ENCODE measurements at regions not wholly inside any gene's neighbourhood (a gene's known extent, or its start where the extent isn't known, plus 50 kb on each side); places are given as distances from the start of the nearest gene placed in this dataset.

- DNase-seq (ENCODE audit: low spot score) = no peak
These were observed 119.6 kb downstream of the MTX2 start for GRCh38 chr2:176388861-176389260.

DNA sequence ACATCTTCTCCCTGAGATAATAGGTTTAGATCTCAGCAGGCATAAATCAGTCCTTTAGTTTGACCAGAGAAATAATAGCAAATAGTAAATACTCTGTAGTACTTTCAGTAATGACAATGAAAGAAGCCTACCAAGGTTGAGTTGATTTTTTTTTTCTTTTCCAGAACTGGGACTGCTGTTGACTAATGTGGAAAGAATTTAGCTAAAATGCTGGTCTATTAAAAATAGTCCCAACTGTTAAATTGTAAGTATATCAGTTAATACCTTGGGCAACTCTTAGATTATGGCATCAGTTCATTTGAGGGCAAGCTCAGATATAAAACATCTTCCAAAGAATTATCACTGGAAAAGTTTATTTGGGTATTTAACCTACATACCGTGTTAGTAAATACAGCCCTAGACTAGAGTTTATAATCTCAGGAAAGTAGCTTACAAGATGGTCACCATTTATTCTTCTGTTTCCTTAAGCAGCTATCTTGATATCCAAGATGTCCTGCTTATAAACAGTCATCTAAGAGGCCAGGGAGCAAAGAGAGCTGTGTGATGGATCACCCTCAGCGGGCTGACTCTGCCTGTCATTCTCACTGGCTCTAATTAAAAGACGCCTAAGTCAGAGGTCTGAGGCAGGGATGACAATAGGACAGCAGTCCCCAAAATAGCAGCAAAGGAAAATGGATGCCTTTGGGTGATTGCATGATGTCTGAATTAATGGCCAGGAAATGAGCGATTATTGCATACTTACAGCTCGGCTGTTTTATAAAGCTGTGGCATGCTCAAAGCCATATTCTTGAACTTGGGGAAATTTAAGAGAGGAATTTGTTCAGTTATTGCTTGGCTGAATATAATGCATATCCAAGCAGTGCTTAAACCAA lies 121.3 kb downstream of the MTX2 start:
- DNase-seq (ENCODE audit: low spot score) = no peak

- DNase-seq (ENCODE audit: low spot score) = no peak
These were observed 121.8 kb downstream of the MTX2 start for GRCh38 chr2:176391148-176391419.

DNA sequence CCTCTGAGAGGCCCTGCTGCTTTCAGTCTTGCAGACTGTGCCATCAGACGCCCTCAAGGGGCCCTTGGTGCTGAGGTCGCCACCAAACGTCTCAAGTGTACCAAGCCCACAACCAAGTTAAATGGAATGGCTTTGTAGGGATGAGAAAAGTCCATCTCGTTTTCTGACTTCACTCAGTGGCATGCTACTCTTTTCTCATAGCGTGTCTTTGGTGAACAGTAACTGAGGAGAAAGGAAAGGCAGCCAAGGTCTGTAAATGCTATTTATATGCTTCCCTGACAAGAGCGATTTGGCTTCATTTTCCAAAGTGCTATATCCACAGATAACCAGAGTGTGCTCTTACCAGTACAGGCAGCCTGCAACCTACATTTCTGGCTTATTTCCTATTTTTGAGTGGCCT lies 123.0 kb downstream of the MTX2 start:
- DNase-seq (ENCODE audit: low spot score) = no peak

GRCh38 chr2:176392744-176393414 lies 123.6 kb downstream of the MTX2 start:
- DNase-seq (ENCODE audit: low spot score) = no peak

GRCh38 chr2:176395273-176395854 lies 126.1 kb downstream of the MTX2 start:
- peak; percentile 46 for DNase-seq (ENCODE audit: low spot score)

DNA sequence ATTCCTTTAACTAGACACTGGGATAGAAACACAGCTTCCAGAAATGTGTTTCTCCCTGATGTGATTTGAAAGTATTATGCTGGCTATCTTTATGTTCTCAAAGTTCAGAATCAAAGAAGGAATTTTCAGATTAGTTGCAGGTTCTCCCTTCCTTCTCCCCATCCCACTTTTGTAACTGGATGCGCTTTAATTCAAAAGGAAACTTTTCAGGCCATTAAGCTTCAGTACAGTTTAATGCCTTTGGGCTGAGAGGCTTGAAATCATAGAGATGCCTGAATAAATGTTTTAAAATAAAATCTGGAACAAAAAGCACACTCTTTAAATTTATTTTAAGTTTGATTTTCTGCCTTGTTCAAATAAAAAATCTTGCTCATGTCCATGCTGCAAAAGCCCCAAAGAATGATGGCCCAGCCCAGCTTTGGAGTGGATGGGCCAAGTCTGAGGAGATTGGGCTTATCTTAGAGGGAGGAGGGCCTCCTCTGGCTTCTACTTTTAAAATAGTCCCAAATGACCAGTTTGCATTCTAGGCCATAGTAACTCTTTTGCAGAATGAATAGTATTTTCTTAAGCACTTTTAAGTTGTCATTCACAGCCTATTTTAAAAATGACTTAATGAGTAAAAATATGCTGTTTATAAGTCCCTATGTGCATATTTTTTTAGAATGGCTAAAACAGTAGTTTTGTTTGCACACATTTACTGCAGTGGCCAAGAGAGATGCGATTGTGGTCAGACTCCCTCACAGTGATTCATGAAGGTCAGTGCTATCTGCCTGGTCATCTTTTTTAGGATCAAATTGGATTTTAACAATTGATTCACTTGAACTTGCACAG lies 129.2 kb downstream of the MTX2 start:
- no peak for DNase-seq (ENCODE audit: low spot score)

- DNase-seq (ENCODE audit: low spot score) = no peak
These were observed 129.9 kb downstream of the MTX2 start for GRCh38 chr2:176399074-176399598.

GRCh38 chr2:176405477-176405876 lies 136.2 kb downstream of the MTX2 start:
- no peak for DNase-seq (ENCODE audit: low spot score)

DNA sequence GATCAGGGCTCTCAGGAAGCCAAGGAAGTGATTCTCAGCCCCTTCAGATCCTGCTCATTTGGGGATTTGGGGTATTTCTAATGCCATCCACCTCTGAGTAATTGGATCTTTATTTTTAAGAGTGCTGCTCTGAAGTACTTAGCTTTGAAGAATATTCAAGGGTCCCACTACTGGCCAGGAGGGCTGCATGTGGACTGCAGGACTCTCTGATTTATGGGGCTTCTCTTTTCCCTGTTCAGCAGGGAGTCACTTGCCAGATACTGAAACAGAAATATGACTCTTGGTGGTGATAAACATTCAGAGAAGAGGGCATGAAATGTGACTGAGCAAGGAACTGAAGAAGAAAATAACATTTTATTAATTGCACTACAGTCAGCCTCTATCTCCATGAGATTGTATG lies 138.5 kb downstream of the MTX2 start:
- no peak for DNase-seq (ENCODE audit: low spot score)

- DNase-seq (ENCODE audit: low spot score) = no peak
These were observed 140.4 kb downstream of the MTX2 start for GRCh38 chr2:176409671-176410070.

- DNase-seq (ENCODE audit: low spot score) = no peak
These were observed 142.9 kb downstream of the MTX2 start for GRCh38 chr2:176412136-176412535.

DNA sequence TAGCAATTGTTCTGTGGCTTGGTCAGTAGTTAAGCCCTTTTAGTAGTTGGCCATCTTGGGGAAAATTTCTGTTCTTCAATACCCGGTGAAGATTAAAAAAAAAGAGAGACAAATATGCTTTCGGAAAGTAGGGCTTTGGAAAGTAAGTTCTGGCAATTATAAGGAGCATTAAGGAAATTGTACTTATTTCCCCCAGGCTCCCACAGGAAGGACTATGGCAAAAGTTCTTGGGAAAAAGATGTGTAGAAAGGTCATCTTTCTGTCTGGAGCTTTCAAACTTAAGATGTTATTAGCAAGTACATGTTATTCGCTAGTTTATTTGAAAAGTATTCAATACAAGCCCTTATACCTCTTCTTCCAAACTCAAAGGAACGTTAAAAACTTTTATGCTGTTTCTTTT lies 144.5 kb downstream of the MTX2 start:
- DNase-seq (ENCODE audit: low spot score) = no peak

- DNase-seq (ENCODE audit: low spot score) = no peak
These were observed 145.4 kb downstream of the MTX2 start for GRCh38 chr2:176414641-176415040.

GRCh38 chr2:176415174-176415895 lies 146.1 kb downstream of the MTX2 start:
- no peak for DNase-seq (ENCODE audit: low spot score)

DNA sequence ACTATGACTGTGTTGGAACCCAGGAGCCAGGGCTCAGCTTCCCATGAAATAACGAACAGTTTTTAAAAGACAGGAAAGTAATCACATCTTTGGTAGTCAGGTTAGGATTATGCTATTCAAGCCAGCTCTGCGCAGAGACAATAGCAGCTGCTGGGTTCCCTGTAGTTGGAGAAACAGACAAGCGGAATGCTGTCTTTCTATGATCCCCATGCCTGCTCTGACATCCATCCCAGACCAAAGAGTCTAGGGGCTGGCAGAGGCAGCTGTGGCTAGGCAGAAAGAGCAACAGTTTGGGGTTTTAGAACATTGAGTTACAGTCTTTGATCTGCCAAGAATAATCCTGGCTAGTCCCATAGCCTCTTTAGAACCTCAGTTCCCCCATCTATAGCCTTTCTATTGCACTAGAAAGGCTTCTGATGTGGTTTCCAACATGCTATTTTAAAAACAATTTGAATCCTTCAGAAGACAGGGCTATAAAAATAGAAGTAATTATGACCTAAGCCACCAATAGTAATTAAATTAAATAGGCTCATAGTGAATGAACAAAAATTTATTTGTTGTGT lies 146.8 kb downstream of the MTX2 start:
- DNase-seq (ENCODE audit: low spot score) = no peak

- no peak for DNase-seq (ENCODE audit: low spot score)
These were observed 149.5 kb downstream of the MTX2 start for GRCh38 chr2:176418768-176419167.

DNA sequence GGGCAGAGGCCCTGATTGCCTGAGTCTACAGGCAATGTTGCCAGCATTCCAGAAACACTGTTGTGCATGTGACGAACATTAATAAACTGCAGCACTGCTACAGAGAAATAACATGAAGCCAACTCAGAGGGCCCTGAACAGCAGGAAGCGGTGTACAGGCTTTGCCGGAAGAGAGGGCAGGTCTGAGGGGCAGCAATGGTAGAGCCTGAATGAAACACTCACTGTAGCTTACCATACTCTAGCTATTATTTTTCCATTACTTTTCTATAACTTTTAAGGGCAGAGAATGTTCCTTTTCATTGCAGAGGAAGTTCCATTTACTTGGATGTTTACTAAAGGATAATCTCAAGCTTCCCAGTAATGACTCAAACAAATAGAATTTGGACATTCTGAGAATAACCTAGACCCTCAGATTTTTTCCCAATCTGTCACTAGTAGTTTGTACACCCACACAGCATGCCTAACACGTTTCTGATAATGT lies 150.4 kb downstream of the MTX2 start:
- no peak for DNase-seq (ENCODE audit: low spot score)

- DNase-seq (ENCODE audit: low spot score) = no peak
These were observed 152.2 kb downstream of the MTX2 start for GRCh38 chr2:176421297-176422050.

DNA sequence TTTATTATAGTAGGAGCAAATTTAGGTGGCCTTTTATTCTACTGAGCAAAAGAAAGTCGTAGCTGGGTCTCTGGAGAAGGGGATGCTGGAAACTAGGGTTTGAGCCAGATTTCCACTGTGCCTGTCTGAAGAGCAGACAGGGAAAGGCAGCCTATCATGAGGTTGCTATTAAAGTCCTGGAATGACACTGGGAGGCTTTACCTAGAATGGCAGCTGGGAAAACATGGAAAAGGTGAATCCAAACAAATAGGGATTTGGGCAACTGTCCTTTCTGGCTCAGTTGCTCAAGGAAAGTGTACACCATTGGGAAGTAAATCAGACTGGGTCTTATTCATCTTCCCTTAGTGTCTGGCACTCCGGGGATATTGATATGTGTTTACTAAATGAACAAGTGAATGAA lies 154.6 kb downstream of the MTX2 start:
- no peak for DNase-seq (ENCODE audit: low spot score)
